HG02870 (cell line): ENCODE measurements at regions not wholly inside any gene's neighbourhood (a gene's known extent, or its start where the extent isn't known, plus 50 kb on each side); places are given as distances from the start of the nearest gene placed in this dataset.
"Not testable (repeated sequence)": the region's sequence is repeated elsewhere in the genome, so short reads cannot be mapped to it uniquely, and the experiment has no call there.

Experiments used
- ATAC-seq: cut with Tn5 transposase; IDR thresholded peaks from one replicate; pipeline ENCODE4 v1.9.1; 2021; ENCODE audit warnings: mild to moderate bottlenecking, moderate library complexity; ENCODE audit not compliant: unreplicated experiment

DNA sequence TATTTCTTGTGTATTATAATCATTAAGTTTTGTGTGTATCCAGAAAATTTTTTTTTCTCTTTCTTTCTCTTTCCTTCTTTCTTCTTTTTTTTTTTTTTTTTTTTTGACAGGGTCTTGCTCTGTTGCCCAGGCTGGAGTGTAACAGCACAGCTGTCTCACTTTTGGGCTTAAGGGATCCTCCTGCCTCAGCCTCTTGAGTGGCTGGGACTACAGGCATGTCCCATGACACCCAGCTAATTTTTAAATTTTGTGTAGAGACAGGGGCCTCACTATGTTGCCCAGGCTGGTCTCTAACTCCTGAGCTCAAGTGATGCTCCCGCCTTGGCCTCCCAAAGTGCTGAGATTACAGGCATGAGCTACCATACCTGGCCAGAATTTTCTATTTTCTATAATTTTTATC, 120.2 kb upstream of the LDB2 start:
- ATAC-seq: not testable (repeated sequence)

DNA sequence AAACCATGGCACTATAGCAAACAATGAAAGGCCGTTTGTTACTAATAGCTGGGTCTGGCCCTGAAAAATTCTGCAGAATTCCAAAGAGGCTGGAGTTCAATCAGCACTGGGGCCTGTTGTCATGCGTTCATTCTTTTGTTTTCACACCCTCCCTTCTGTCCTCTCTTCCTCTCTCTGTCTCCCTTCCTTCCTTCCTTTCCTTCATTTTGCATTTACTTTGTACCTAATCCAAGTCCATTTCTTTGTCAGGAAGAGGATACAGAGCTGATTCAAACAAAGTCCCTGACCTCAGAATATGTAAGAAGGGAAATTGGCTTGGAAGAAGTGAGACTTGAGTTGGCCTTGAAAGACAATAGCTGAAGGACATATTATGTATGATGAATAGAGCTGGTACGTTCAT, 119.6 kb upstream of the LDB2 start:
- ATAC-seq: no peak

GRCh38 chr4:17013382-17014006, 115.0 kb upstream of the LDB2 start:
- no peak for ATAC-seq

DNA sequence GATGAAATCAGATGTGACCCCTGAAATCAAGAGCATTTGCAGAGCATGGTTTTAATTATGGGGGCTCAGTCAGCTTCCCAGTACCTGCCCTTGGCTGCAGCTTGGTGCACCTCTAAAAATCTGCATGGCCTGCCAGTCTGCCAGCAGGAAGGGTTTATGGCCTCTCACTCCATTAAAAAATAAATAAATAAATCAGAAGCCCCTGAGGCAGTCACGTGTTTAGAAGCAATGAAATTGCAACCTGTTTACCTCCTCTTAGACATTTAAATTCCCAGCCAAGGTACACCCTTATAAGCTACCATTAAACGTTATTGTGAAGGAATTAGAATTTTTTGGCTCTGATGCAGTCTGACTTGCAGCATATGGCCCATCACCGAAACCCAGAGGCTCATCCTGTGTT, 114.0 kb upstream of the LDB2 start:
- no peak for ATAC-seq

DNA sequence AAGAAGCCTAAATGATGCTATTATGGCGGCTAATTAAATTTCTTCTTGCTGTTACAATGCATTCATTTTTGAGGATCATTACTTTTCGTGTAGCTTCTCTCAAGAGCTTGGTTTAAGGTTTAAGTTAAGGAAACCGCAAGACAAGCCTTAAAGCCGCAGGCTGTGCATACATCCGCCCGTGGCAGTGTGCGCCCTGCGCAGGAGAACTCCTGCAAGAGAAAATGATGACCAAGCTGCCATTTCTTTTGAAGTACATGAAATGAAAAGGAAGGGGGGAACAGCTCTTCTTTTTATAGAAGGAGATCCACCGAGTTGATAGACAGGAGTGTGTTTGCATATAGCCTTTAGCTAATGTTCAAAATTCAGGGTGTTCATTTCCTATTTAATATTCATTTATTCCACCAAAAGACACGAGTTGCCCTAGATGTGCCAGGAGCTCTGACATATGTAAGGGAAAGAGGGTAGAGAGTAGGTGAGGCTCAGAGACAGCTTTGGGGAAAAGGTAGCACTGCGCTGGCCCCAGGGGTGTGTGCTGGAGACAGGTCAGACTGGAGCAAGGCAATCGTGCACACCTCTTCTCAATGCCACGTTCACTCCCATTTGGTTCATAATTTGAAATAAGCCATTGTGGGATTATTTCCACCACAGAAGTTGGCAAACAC, 112.1 kb upstream of the LDB2 start:
- ATAC-seq: no peak

DNA sequence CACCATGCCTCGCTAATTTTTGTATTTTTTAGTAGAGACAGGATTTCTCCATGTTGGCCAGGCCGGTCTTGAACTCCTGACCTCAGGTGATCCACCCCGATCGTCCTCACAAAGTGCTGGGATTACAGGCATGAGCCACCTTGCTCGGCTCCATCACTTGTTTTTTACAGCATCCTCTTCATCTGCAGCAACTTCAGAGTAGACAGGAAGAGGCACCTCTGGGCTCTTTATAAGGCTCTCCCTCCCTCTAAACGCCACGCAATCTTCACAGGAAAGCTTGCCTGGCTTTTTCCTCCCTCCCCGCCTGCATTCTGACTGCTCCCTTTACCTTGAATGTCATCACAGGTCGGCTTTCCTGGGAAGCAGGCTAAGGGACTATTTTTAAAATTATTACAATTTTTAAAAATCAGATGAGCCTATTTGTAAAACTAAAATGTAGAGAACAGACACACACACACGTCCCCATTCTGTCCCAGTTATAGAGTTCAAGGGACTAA, 111.5 kb upstream of the LDB2 start:
- ATAC-seq: no peak

- no peak for ATAC-seq
Observed at GRCh38 chr4:17008834-17009345, 110.4 kb upstream of the LDB2 start.

- not testable (repeated sequence) for ATAC-seq
Observed at GRCh38 chr4:17003606-17004392, 105.4 kb upstream of the LDB2 start.

GRCh38 chr4:16995451-16995850, 97.0 kb upstream of the LDB2 start:
- ATAC-seq: no peak

GRCh38 chr4:16993956-16994840, 95.8 kb upstream of the LDB2 start:
- ATAC-seq: no peak

GRCh38 chr4:16992566-16993225, 94.3 kb upstream of the LDB2 start:
- no peak for ATAC-seq

GRCh38 chr4:16991450-16991849, 93.0 kb upstream of the LDB2 start:
- no peak for ATAC-seq

DNA sequence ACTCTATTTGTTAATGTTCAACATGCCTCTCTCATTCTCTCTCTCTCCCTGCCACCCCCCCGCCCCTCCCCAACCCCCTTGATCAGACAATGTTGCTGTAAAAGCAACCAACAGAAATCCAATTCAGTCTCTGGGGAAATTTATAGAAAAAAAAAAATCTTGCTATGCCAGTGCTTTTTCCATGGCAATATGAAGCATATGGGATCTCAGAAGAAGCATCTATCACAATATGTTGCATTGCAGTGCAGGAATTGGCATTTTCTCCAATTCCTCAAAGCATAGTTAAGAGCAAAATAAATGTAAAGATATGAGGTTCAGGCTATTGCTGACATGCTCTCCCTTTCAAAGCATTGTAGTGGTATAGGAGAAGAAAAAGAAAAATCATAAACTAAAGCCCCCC, 90.9 kb upstream of the LDB2 start:
- no peak for ATAC-seq

DNA sequence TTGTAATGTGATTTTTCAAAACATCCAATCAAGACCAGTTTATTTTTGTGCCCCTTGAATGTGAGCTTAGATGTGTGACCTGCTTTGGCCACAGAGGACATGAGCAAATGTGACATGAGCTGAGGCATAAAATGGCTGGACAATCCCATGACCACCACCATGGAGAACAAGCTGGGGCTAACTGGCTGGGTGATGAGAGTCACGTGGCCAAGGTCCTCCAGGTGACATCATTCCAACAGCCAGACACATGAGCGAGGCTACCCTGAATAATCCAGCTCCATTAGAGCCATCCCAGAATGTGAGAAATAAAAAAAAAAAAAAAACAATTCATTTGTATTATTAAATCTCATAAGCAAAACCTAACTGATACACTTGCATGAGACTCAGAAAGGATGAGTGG, 90.4 kb upstream of the LDB2 start:
- ATAC-seq: no peak

DNA sequence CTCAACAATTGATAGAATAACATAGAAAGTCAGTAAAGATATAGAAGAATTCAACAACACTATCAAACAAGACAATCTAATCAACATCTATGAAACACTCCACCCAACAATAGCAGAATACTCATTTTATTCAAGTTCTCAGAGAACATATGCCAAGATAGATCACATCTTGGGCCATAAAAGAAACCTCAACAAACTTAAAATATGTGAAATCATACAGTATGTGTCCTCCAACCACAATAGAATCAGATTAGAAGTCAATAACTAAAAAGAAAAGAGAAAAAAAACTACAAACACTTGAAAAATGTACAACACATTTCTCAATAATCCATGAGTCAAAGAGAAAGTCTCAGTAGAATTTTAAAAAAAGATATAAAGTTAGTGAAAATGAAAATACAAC, 78.6 kb upstream of the LDB2 start:
- ATAC-seq: no peak

DNA sequence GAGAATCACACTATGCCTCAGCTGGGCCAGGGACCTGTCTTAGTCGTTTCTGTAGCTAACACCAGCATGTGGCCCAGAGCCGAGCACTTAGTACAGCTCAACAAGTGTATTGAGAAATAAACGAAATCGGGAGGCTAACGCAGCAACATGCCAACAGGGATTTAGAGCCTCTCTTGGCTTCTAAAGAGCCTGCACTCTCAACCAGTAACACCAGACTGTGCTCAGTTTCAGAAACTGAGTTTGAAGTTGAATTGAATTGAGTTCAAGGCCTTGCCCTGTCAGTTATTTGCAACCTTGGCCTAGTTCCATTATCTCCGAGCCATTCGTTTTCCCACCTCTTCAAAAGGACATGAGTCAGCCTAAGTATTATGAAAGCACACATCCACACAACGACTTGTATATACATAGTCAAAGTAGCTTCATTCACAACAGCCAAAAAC, 71.3 kb upstream of the LDB2 start:
- no peak for ATAC-seq

GRCh38 chr4:16967722-16968121, 69.3 kb upstream of the LDB2 start:
- ATAC-seq: no peak

GRCh38 chr4:16959305-16959704, 60.9 kb upstream of the LDB2 start:
- ATAC-seq: no peak

- no peak for ATAC-seq
Observed at GRCh38 chr4:16952896-16953630, 54.6 kb upstream of the LDB2 start.
